ENCODE measurements at regions not wholly inside any gene's neighbourhood (a gene's known extent, or its start where the extent isn't known, plus 50 kb on each side); places are given as distances from the start of the nearest gene placed in this dataset.

GRCh38 chr16:74064120-74064735 lies 232.4 kb upstream of the PSMD7 start:
- in situ Hi-C loops (cut with HindIII; ENCODE audit: low pct_unique_long_range_greater_than_20kb, low sequenced_read_pairs): no loop called here
- DNase-seq (ENCODE audit: low read depth): no peak

- no peak for DNase-seq (ENCODE audit: low read depth)
- in situ Hi-C loops (cut with HindIII; ENCODE audit: low pct_unique_long_range_greater_than_20kb, low sequenced_read_pairs): no loop called here
These were observed 242.8 kb upstream of the PSMD7 start for GRCh38 chr16:74053826-74054225.

GRCh38 chr16:74053312-74053711 lies 243.3 kb upstream of the PSMD7 start:
- in situ Hi-C loops (cut with HindIII; ENCODE audit: low pct_unique_long_range_greater_than_20kb, low sequenced_read_pairs): no loop called here
- DNase-seq (ENCODE audit: low read depth): no peak

- DNase-seq (ENCODE audit: low read depth): no peak
- in situ Hi-C loops (cut with HindIII; ENCODE audit: low pct_unique_long_range_greater_than_20kb, low sequenced_read_pairs): no loop called here
These were observed 244.6 kb upstream of the PSMD7 start for GRCh38 chr16:74052016-74052415.

- in situ Hi-C loops (cut with HindIII; ENCODE audit: low pct_unique_long_range_greater_than_20kb, low sequenced_read_pairs): no loop called here
- no peak for DNase-seq (ENCODE audit: low read depth)
These were observed 247.6 kb upstream of the PSMD7 start for GRCh38 chr16:74049027-74049426.

- in situ Hi-C loops (cut with HindIII; ENCODE audit: low pct_unique_long_range_greater_than_20kb, low sequenced_read_pairs): no loop called here
- no peak for DNase-seq (ENCODE audit: low read depth)
These were observed 250.1 kb upstream of the PSMD7 start for GRCh38 chr16:74046524-74046923.

GRCh38 chr16:74045513-74045912 lies 251.1 kb upstream of the PSMD7 start:
- no peak for DNase-seq (ENCODE audit: low read depth)
- in situ Hi-C loops (cut with HindIII; ENCODE audit: low pct_unique_long_range_greater_than_20kb, low sequenced_read_pairs): no loop called here

- DNase-seq (ENCODE audit: low read depth): no peak
- in situ Hi-C loops (cut with HindIII; ENCODE audit: low pct_unique_long_range_greater_than_20kb, low sequenced_read_pairs): no loop called here
These were observed 260.8 kb upstream of the PSMD7 start for GRCh38 chr16:74035816-74036215.

- no peak for DNase-seq (ENCODE audit: low read depth)
- in situ Hi-C loops (cut with HindIII; ENCODE audit: low pct_unique_long_range_greater_than_20kb, low sequenced_read_pairs): no loop called here
These were observed 261.8 kb upstream of the PSMD7 start for GRCh38 chr16:74034862-74035261.

- in situ Hi-C loops (cut with HindIII; ENCODE audit: low pct_unique_long_range_greater_than_20kb, low sequenced_read_pairs): no loop called here
- no peak for DNase-seq (ENCODE audit: low read depth)
These were observed 262.4 kb upstream of the PSMD7 start for GRCh38 chr16:74034200-74034599.

- in situ Hi-C loops (cut with HindIII; ENCODE audit: low pct_unique_long_range_greater_than_20kb, low sequenced_read_pairs): no loop called here
- no peak for DNase-seq (ENCODE audit: low read depth)
These were observed 263.1 kb upstream of the PSMD7 start for GRCh38 chr16:74033441-74033995.

GRCh38 chr16:74031551-74031950 lies 265.1 kb upstream of the PSMD7 start:
- in situ Hi-C loops (cut with HindIII; ENCODE audit: low pct_unique_long_range_greater_than_20kb, low sequenced_read_pairs): no loop called here

GRCh38 chr16:74030000-74030706 lies 266.5 kb upstream of the PSMD7 start:
- in situ Hi-C loops (cut with HindIII; ENCODE audit: low pct_unique_long_range_greater_than_20kb, low sequenced_read_pairs): no loop called here
- DNase-seq (ENCODE audit: low read depth): no peak

More at GRCh38 chr16:74031551-74031950, 265.1 kb upstream of the PSMD7 start:
- DNase-seq (ENCODE audit: low read depth): no peak

- DNase-seq (ENCODE audit: low read depth): no peak
- in situ Hi-C loops (cut with HindIII; ENCODE audit: low pct_unique_long_range_greater_than_20kb, low sequenced_read_pairs): no loop called here
These were observed 267.4 kb upstream of the PSMD7 start for GRCh38 chr16:74029115-74029792.

- no peak for DNase-seq (ENCODE audit: low read depth)
- in situ Hi-C loops (cut with HindIII; ENCODE audit: low pct_unique_long_range_greater_than_20kb, low sequenced_read_pairs): no loop called here
These were observed 270.0 kb upstream of the PSMD7 start for GRCh38 chr16:74026373-74027281.

GRCh38 chr16:74024953-74025352 lies 271.7 kb upstream of the PSMD7 start:
- in situ Hi-C loops (cut with HindIII; ENCODE audit: low pct_unique_long_range_greater_than_20kb, low sequenced_read_pairs): no loop called here
- DNase-seq (ENCODE audit: low read depth): no peak

GRCh38 chr16:74020095-74020670 lies 276.4 kb upstream of the PSMD7 start:
- in situ Hi-C loops (cut with HindIII; ENCODE audit: low pct_unique_long_range_greater_than_20kb, low sequenced_read_pairs): no loop called here
- DNase-seq (ENCODE audit: low read depth): no peak

- in situ Hi-C loops (cut with HindIII; ENCODE audit: low pct_unique_long_range_greater_than_20kb, low sequenced_read_pairs): no loop called here
- DNase-seq (ENCODE audit: low read depth): no peak
These were observed 277.0 kb upstream of the PSMD7 start for GRCh38 chr16:74019612-74020011.
